GM12864 (cell line): ENCODE measurements at regions not wholly inside any gene's neighbourhood (a gene's known extent, or its start where the extent isn't known, plus 50 kb on each side); places are given as distances from the start of the nearest gene placed in this dataset.

Experiments
- DNase-seq: peaks from one replicate; pipeline ENCODE4 v3.0.0-alpha.2; 2011; ENCODE audit warnings: low read depth
- H3K4me3 ChIP-seq: 2 replicates; pipeline ENCODE4 v1.5.1; 2011; ENCODE audit warnings: mild to moderate bottlenecking, low read depth, low read length, control low read depth
- CTCF ChIP-seq: IDR thresholded peaks from 2 replicates; pipeline ENCODE4 v1.5.1; 2011; ENCODE audit warnings: low read depth, mild to moderate bottlenecking, moderate library complexity, low read length, control low read depth, inconsistent platforms; ENCODE audit errors: missing control alignments

- no peak for TF ChIP-seq CTCF
- H3K4me3 ChIP-seq: no peak overlapping the region
- no peak for DNase-seq
Observed at GRCh38 chrX:69284491-69284890, 119.2 kb upstream of the PJA1 start.

GRCh38 chrX:69282893-69283690, 117.8 kb upstream of the PJA1 start:
- no peak for TF ChIP-seq CTCF
- H3K4me3 ChIP-seq: no peak overlapping the region
- no peak for DNase-seq

GRCh38 chrX:69280933-69281332, 115.7 kb upstream of the PJA1 start:
- TF ChIP-seq CTCF: no peak
- DNase-seq: no peak
- H3K4me3 ChIP-seq: no peak overlapping the region

GRCh38 chrX:69279234-69279633, 114.0 kb upstream of the PJA1 start:
- TF ChIP-seq CTCF: no peak

GRCh38 chrX:69278031-69278687, 112.9 kb upstream of the PJA1 start:
- no peak for DNase-seq
- no peak for TF ChIP-seq CTCF
- H3K4me3 ChIP-seq: no peak overlapping the region

More at GRCh38 chrX:69279234-69279633, 114.0 kb upstream of the PJA1 start:
- no peak for DNase-seq
- no peak overlapping the region for H3K4me3 ChIP-seq

- no peak overlapping the region for H3K4me3 ChIP-seq
- no peak for DNase-seq
- TF ChIP-seq CTCF: no peak
Observed at GRCh38 chrX:69277369-69277990, 112.2 kb upstream of the PJA1 start.
